ENCODE measurements at regions not wholly inside any gene's neighbourhood (a gene's known extent, or its start where the extent isn't known, plus 50 kb on each side); places are given as distances from the start of the nearest gene placed in this dataset.

- DNase-seq: no peak
Observed at GRCh38 chr1:17930635-17931034, 175.5 kb downstream of the ACTL8 start.

GRCh38 chr1:17932164-17932563 lies 175.4 kb upstream of the IGSF21 start:
- DNase-seq: no peak

GRCh38 chr1:17933501-17933900 lies 174.1 kb upstream of the IGSF21 start:
- DNase-seq: no peak

- no peak for DNase-seq
Observed at GRCh38 chr1:17933971-17934370, 173.6 kb upstream of the IGSF21 start.

- no peak for DNase-seq
Observed at GRCh38 chr1:17935230-17935629, 172.4 kb upstream of the IGSF21 start.

GRCh38 chr1:17941431-17942189 lies 166.0 kb upstream of the IGSF21 start:
- DNase-seq: no peak

GRCh38 chr1:17943506-17943905 lies 164.1 kb upstream of the IGSF21 start:
- no peak for DNase-seq

GRCh38 chr1:17944646-17945045 lies 163.0 kb upstream of the IGSF21 start:
- no peak for DNase-seq

GRCh38 chr1:17946434-17946833 lies 161.2 kb upstream of the IGSF21 start:
- DNase-seq: no peak

- no peak for DNase-seq
Observed at GRCh38 chr1:17948594-17948993, 159.0 kb upstream of the IGSF21 start.

- DNase-seq: no peak
Observed at GRCh38 chr1:17949511-17949910, 158.1 kb upstream of the IGSF21 start.

- DNase-seq: no peak
Observed at GRCh38 chr1:17950728-17951127, 156.9 kb upstream of the IGSF21 start.

- DNase-seq: no peak
Observed at GRCh38 chr1:17952506-17952905, 155.1 kb upstream of the IGSF21 start.

- DNase-seq: no peak
Observed at GRCh38 chr1:17953921-17954320, 153.7 kb upstream of the IGSF21 start.

- no peak for DNase-seq
Observed at GRCh38 chr1:17955302-17956285, 152.0 kb upstream of the IGSF21 start.

- DNase-seq: no peak
Observed at GRCh38 chr1:17957588-17958267, 149.9 kb upstream of the IGSF21 start.

- DNase-seq: no peak
Observed at GRCh38 chr1:17958704-17959103, 148.9 kb upstream of the IGSF21 start.

GRCh38 chr1:17963513-17963912 lies 144.1 kb upstream of the IGSF21 start:
- no peak for DNase-seq

- no peak for DNase-seq
Observed at GRCh38 chr1:17965515-17966100, 142.0 kb upstream of the IGSF21 start.

- no peak for DNase-seq
Observed at GRCh38 chr1:17966341-17966740, 141.3 kb upstream of the IGSF21 start.

GRCh38 chr1:17967623-17968255 lies 139.9 kb upstream of the IGSF21 start:
- no peak for DNase-seq

Measured in right lung (tissue), 2 donors.